Activated naive CD4-positive, alpha-beta T cell (primary cell): ENCODE measurements at regions not wholly inside any gene's neighbourhood (a gene's known extent, or its start where the extent isn't known, plus 50 kb on each side); places are given as distances from the start of the nearest gene placed in this dataset.

Experiments used
- DNase-seq, 4 experiments: peaks; one replicate each; lab custom pipeline; 2025; lab: John Stamatoyannopoulos, UW

GRCh38 chr19:28481674-28482073, 731.3 kb downstream of the UQCRFS1 start:
- DNase-seq, result no peak

- DNase-seq, result no peak
These were observed 737.4 kb downstream of the UQCRFS1 start for GRCh38 chr19:28475525-28475924.

- no peak for DNase-seq
These were observed 740.1 kb downstream of the UQCRFS1 start for GRCh38 chr19:28472843-28473242.

- no peak for DNase-seq
These were observed 741.0 kb downstream of the UQCRFS1 start for GRCh38 chr19:28471731-28472510.

GRCh38 chr19:28469544-28469943, 743.4 kb downstream of the UQCRFS1 start:
- no peak for DNase-seq

- no peak for DNase-seq
These were observed 744.1 kb downstream of the UQCRFS1 start for GRCh38 chr19:28468701-28469459.

- peak in 3 of 4 experiments; percentile 23 to 52 (median 32) for DNase-seq
These were observed 746.6 kb downstream of the UQCRFS1 start for GRCh38 chr19:28466107-28467045.

- no peak for DNase-seq
These were observed 747.4 kb downstream of the UQCRFS1 start for GRCh38 chr19:28465371-28466086.

GRCh38 chr19:28463493-28464053, 749.4 kb downstream of the UQCRFS1 start:
- DNase-seq, result no peak

GRCh38 chr19:28457620-28458019, 755.3 kb downstream of the UQCRFS1 start:
- DNase-seq, result no peak

- no peak for DNase-seq
These were observed 756.1 kb downstream of the UQCRFS1 start for GRCh38 chr19:28456708-28457320.

- DNase-seq, result no peak
These were observed 756.7 kb downstream of the UQCRFS1 start for GRCh38 chr19:28456252-28456651.

- no peak for DNase-seq
These were observed 758.9 kb downstream of the UQCRFS1 start for GRCh38 chr19:28454083-28454482.

GRCh38 chr19:28453420-28453819, 759.5 kb downstream of the UQCRFS1 start:
- DNase-seq, result no peak

GRCh38 chr19:28449803-28450202, 763.1 kb downstream of the UQCRFS1 start:
- DNase-seq, result no peak

GRCh38 chr19:28446511-28446910, 766.4 kb downstream of the UQCRFS1 start:
- DNase-seq, result no peak

GRCh38 chr19:28445826-28446225, 767.1 kb downstream of the UQCRFS1 start:
- DNase-seq, result no peak

GRCh38 chr19:28444362-28444761, 768.6 kb downstream of the UQCRFS1 start:
- DNase-seq, result no peak

GRCh38 chr19:28443361-28443760, 769.6 kb downstream of the UQCRFS1 start:
- DNase-seq, result no peak
